NB4 (cell line): ENCODE measurements at regions not wholly inside any gene's neighbourhood (a gene's known extent, or its start where the extent isn't known, plus 50 kb on each side); places are given as distances from the start of the nearest gene placed in this dataset.

Experiments used
- MYC ChIP-seq: IDR thresholded peaks from 2 replicates; pipeline ENCODE4 v1.6.1; 2011; ENCODE audit warnings: low read depth, low read length
- POLR2A ChIP-seq: IDR thresholded peaks from 2 replicates; pipeline ENCODE4 v1.6.1; 2011; ENCODE audit warnings: mild to moderate bottlenecking; ENCODE audit not compliant: insufficient read length; ENCODE audit errors: extremely low read depth
- TF ChIP-seq, protein P1 (sequence below): IDR thresholded peaks from one replicate; pipeline ENCODE4 v1.5.1; 2012; ENCODE audit warnings: low read depth, low read length

- TF ChIP-seq, protein P1, sequence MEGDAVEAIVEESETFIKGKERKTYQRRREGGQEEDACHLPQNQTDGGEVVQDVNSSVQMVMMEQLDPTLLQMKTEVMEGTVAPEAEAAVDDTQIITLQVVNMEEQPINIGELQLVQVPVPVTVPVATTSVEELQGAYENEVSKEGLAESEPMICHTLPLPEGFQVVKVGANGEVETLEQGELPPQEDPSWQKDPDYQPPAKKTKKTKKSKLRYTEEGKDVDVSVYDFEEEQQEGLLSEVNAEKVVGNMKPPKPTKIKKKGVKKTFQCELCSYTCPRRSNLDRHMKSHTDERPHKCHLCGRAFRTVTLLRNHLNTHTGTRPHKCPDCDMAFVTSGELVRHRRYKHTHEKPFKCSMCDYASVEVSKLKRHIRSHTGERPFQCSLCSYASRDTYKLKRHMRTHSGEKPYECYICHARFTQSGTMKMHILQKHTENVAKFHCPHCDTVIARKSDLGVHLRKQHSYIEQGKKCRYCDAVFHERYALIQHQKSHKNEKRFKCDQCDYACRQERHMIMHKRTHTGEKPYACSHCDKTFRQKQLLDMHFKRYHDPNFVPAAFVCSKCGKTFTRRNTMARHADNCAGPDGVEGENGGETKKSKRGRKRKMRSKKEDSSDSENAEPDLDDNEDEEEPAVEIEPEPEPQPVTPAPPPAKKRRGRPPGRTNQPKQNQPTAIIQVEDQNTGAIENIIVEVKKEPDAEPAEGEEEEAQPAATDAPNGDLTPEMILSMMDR, result no peak
- no peak for TF ChIP-seq POLR2A
- no peak for TF ChIP-seq MYC
These were observed 66.2 kb downstream of the S1PR1 start for GRCh38 chr1:101302831-101303511.
